ENCODE measurements at regions not wholly inside any gene's neighbourhood (a gene's known extent, or its start where the extent isn't known, plus 50 kb on each side); places are given as distances from the start of the nearest gene placed in this dataset.

GRCh38 chr6:151733680-151734320, 73.7 kb upstream of the ESR1 start:
- Histone ChIP-seq H3K4me3 (no peak overlapping the region), H3K9me3 (peaks cover 0 to 6% (median 0%) of the 10 kb centered on the region in 4 donors), H3K27ac (no peak overlapping the region), H3K27me3 (no peaks in the 10 kb centered on the region), H3K4me1 (no peaks in the 10 kb centered on the region), H3K36me3 (peaks cover 0 to 7% (median 0%) of the 10 kb centered on the region in 3 donors)
- TF ChIP-seq POLR2A (IDR thresholded peaks at IDR 0.05) (no peak), EP300 (IDR thresholded peaks at IDR 0.05) (no peak), CTCF (IDR thresholded peaks at IDR 0.05) (no peak)
- whole genome bisulfite sequencing, 2 donors: 86 to 89% methylated on average over 3 of the region's 3 CpGs
- no peak for DNase-seq (ENCODE audit: low spot score in 2 of 2)

- no peaks in the 10 kb centered on the region for H3K27me3 ChIP-seq
- H3K36me3 ChIP-seq: no peaks in the 10 kb centered on the region
- H3K27ac ChIP-seq: no peak overlapping the region
- no peaks in the 10 kb centered on the region for H3K9me3 ChIP-seq
- DNase-seq (ENCODE audit: low spot score in 2 of 2): no peak
- TF ChIP-seq POLR2A (IDR thresholded peaks at IDR 0.05): no peak
- no peak for TF ChIP-seq EP300 (IDR thresholded peaks at IDR 0.05)
- no peak for TF ChIP-seq CTCF (IDR thresholded peaks at IDR 0.05)
- 56 to 70% methylated on average over 3 of the region's 3 CpGs for WGBS, 2 donors
- no peak overlapping the region for H3K4me3 ChIP-seq
- no peaks in the 10 kb centered on the region for H3K4me1 ChIP-seq
Measured at GRCh38 chr6:151738267-151738666, 69.2 kb upstream of the ESR1 start.

- Histone ChIP-seq H3K27ac (no peak overlapping the region), H3K36me3 (no peaks in the 10 kb centered on the region), H3K4me3 (no peak overlapping the region), H3K4me1 (no peaks in the 10 kb centered on the region), H3K9me3 (no peaks in the 10 kb centered on the region), H3K27me3 (no peaks in the 10 kb centered on the region)
- TF ChIP-seq CTCF (IDR thresholded peaks at IDR 0.05): no peak
- TF ChIP-seq POLR2A (IDR thresholded peaks at IDR 0.05): no peak
- no peak for TF ChIP-seq EP300 (IDR thresholded peaks at IDR 0.05)
- DNase-seq (ENCODE audit: low spot score in 2 of 2): no peak
- 25 to 70% methylated on average over 1 of the region's 1 CpG for WGBS, 2 donors
Measured at GRCh38 chr6:151738960-151739359, 68.5 kb upstream of the ESR1 start.

- no peaks in the 10 kb centered on the region for H3K4me1 ChIP-seq
- 91 to 94% methylated on average over 4 of the region's 4 CpGs for WGBS, 2 donors
- TF ChIP-seq POLR2A (IDR thresholded peaks at IDR 0.05) (no peak), EP300 (IDR thresholded peaks at IDR 0.05) (no peak), CTCF (IDR thresholded peaks at IDR 0.05) (no peak)
Measured at GRCh38 chr6:151740820-151741219, 66.7 kb upstream of the ESR1 start.

GRCh38 chr6:151747896-151748295, 59.6 kb upstream of the ESR1 start:
- TF ChIP-seq EP300 (IDR thresholded peaks at IDR 0.05) (no peak), POLR2A (IDR thresholded peaks at IDR 0.05) (no peak), CTCF (IDR thresholded peaks at IDR 0.05) (no peak)
- DNase-seq (ENCODE audit: low spot score in 2 of 2): no peak
- Histone ChIP-seq H3K9me3 (peaks cover 0 to 2% (median 0%) of the 10 kb centered on the region in 4 donors), H3K36me3 (no peaks in the 10 kb centered on the region), H3K4me3 (no peak overlapping the region), H3K27me3 (no peaks in the 10 kb centered on the region), H3K27ac (no peak overlapping the region), H3K4me1 (no peaks in the 10 kb centered on the region)
- WGBS, 2 donors: 30 to 32% methylated on average over 2 of the region's 2 CpGs

More at GRCh38 chr6:151740820-151741219, 66.7 kb upstream of the ESR1 start:
- Histone ChIP-seq H3K36me3 (no peaks in the 10 kb centered on the region), H3K9me3 (peaks cover 0 to 1% (median 0%) of the 10 kb centered on the region in 4 donors), H3K27me3 (no peaks in the 10 kb centered on the region), H3K4me3 (no peak overlapping the region), H3K27ac (no peak overlapping the region)
- no peak for DNase-seq (ENCODE audit: low spot score in 2 of 2)
